ENCODE measurements at regions not wholly inside any gene's neighbourhood (a gene's known extent, or its start where the extent isn't known, plus 50 kb on each side); places are given as distances from the start of the nearest gene placed in this dataset.
"Not testable (repeated sequence)": the region's sequence is repeated elsewhere in the genome, so short reads cannot be mapped to it uniquely, and the experiment has no call there.

- Histone ChIP-seq H3K9me3 (no peaks in the 10 kb centered on the region), H3K27me3 (no peaks in the 10 kb centered on the region), H3K27ac (no peak overlapping the region), H3K36me3 (no peaks in the 10 kb centered on the region), H3K4me1 (ENCODE audit: control insufficient read depth in 1 of 2, insufficient read depth in 1 of 2, low read depth in 1 of 2, low read length in 1 of 2) (no peaks in the 10 kb centered on the region), H3K4me3 (ENCODE audit: low read depth in 1 of 2, low read length in 1 of 2) (no peak overlapping the region)
- TF ChIP-seq, protein P1, sequence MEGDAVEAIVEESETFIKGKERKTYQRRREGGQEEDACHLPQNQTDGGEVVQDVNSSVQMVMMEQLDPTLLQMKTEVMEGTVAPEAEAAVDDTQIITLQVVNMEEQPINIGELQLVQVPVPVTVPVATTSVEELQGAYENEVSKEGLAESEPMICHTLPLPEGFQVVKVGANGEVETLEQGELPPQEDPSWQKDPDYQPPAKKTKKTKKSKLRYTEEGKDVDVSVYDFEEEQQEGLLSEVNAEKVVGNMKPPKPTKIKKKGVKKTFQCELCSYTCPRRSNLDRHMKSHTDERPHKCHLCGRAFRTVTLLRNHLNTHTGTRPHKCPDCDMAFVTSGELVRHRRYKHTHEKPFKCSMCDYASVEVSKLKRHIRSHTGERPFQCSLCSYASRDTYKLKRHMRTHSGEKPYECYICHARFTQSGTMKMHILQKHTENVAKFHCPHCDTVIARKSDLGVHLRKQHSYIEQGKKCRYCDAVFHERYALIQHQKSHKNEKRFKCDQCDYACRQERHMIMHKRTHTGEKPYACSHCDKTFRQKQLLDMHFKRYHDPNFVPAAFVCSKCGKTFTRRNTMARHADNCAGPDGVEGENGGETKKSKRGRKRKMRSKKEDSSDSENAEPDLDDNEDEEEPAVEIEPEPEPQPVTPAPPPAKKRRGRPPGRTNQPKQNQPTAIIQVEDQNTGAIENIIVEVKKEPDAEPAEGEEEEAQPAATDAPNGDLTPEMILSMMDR (IDR thresholded peaks at IDR 0.05) = no peak
Measured at GRCh38 chr10:94149702-94150101, 156.0 kb downstream of the PLCE1 start.

DNA sequence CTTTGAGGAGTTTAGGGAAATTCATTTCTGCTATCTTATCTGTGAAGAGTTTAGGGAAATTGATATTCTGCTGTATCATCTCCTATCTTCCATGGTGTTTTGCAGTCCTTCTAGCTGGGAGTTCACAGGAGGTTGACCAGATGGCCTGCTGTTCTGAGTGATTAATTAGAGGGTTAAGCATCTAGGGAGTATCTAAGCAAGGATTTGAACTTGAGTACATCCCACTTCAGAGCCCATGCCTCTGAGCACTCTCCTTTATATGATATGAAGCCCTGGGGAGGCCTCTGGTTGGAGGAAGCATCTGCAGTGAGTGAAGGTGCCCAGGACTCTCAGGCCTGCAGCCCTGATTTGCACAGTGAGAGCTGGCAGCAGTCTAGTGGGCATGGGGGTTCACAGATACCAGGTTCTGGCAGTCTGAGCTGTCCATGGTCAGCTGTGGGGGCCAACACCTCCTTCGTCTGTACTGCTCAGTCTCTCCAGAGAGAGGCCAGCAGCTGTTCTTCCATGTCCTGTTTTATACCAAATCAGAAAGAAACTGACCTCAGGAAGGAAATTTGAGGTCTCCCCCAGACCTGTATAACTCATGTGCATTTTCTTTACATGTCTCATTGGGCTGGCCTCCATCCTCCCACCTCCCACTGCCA, 156.9 kb downstream of the PLCE1 start:
- no peaks in the 10 kb centered on the region for H3K9me3 ChIP-seq
- H3K4me3 ChIP-seq (ENCODE audit: low read depth in 1 of 2, low read length in 1 of 2) = no peak overlapping the region
- no peaks in the 10 kb centered on the region for H3K36me3 ChIP-seq
- H3K27ac ChIP-seq = no peak overlapping the region
- no peaks in the 10 kb centered on the region for H3K4me1 ChIP-seq (ENCODE audit: control insufficient read depth in 1 of 2, insufficient read depth in 1 of 2, low read depth in 1 of 2, low read length in 1 of 2)
- TF ChIP-seq, protein P1 (IDR thresholded peaks at IDR 0.05) = no peak
- H3K27me3 ChIP-seq = no peaks in the 10 kb centered on the region

GRCh38 chr10:94155722-94156271, 162.1 kb downstream of the PLCE1 start:
- TF ChIP-seq, protein P1 (IDR thresholded peaks at IDR 0.05) = no peak
- Histone ChIP-seq H3K4me1 (ENCODE audit: control insufficient read depth in 1 of 2, insufficient read depth in 1 of 2, low read depth in 1 of 2, low read length in 1 of 2) (no peaks in the 10 kb centered on the region), H3K9me3 (no peaks in the 10 kb centered on the region)

DNA sequence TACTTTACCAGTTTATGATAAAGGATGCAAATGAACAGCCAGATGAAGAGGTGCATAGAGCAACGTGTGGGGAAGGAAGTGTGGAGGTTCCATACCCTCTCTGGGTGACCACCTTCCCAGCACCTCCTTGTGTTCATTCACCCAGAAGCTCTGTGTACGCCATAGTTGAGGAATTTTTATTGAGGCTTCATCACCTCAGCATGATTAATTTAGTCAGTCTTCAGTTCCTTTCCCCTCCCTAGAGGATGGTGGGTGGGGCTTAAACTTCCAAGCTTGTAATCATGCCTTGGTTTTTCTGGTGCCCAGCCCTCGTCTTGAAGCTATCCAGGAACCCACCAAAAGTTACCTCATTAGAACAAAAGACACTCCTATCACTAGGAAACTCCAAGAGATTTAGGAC, 162.7 kb downstream of the PLCE1 start:
- Histone ChIP-seq H3K9me3 (no peaks in the 10 kb centered on the region), H3K27ac (no peak overlapping the region), H3K27me3 (no peaks in the 10 kb centered on the region), H3K4me1 (ENCODE audit: control insufficient read depth in 1 of 2, insufficient read depth in 1 of 2, low read depth in 1 of 2, low read length in 1 of 2) (no peaks in the 10 kb centered on the region), H3K36me3 (no peaks in the 10 kb centered on the region), H3K4me3 (ENCODE audit: low read depth in 1 of 2, low read length in 1 of 2) (no peak overlapping the region)
- TF ChIP-seq, protein P1 (IDR thresholded peaks at IDR 0.05) = no peak

More at GRCh38 chr10:94155722-94156271, 162.1 kb downstream of the PLCE1 start:
- no peak overlapping the region for H3K4me3 ChIP-seq (ENCODE audit: low read depth in 1 of 2, low read length in 1 of 2)
- H3K27me3 ChIP-seq = no peaks in the 10 kb centered on the region
- H3K36me3 ChIP-seq = no peaks in the 10 kb centered on the region
- H3K27ac ChIP-seq = no peak overlapping the region

- not testable (repeated sequence) for H3K9me3 ChIP-seq; H3K27ac ChIP-seq; H3K36me3 ChIP-seq; H3K27me3 ChIP-seq; H3K4me3 ChIP-seq (ENCODE audit: low read depth in 1 of 2, low read length in 1 of 2); H3K4me1 ChIP-seq (ENCODE audit: control insufficient read depth in 1 of 2, insufficient read depth in 1 of 2, low read depth in 1 of 2, low read length in 1 of 2)
Measured at GRCh38 chr10:94165158-94165611, 171.5 kb downstream of the PLCE1 start.

DNA sequence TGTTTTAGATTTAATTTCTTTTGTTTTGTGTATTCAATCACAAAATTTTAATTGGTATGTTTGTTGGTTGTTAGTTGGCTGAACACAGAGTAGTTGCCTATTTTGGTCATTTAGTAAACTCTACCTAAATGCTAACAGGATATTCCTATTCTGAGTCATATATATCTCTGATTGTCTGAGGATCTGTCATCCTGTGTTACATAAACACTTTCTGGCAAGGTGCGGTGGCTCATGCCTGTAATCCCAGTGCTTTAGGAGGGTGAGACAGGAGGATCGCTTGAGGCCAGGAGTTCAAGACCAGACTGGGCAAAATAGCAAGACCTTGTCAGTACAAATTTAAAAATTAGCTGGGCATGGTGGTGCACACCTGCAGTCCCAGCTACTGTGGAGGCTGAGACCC, 178.6 kb downstream of the PLCE1 start:
- Histone ChIP-seq H3K4me3 (ENCODE audit: low read depth in 1 of 2, low read length in 1 of 2) (no peak overlapping the region), H3K36me3 (no peaks in the 10 kb centered on the region), H3K27me3 (no peaks in the 10 kb centered on the region), H3K4me1 (ENCODE audit: control insufficient read depth in 1 of 2, insufficient read depth in 1 of 2, low read depth in 1 of 2, low read length in 1 of 2) (no peaks in the 10 kb centered on the region), H3K27ac (no peak overlapping the region), H3K9me3 (no peaks in the 10 kb centered on the region)
- TF ChIP-seq, protein P1 (IDR thresholded peaks at IDR 0.05) = no peak

Data from neutrophil (primary cell).